ENCODE measurements at regions not wholly inside any gene's neighbourhood (a gene's known extent, or its start where the extent isn't known, plus 50 kb on each side); places are given as distances from the start of the nearest gene placed in this dataset.

DNA sequence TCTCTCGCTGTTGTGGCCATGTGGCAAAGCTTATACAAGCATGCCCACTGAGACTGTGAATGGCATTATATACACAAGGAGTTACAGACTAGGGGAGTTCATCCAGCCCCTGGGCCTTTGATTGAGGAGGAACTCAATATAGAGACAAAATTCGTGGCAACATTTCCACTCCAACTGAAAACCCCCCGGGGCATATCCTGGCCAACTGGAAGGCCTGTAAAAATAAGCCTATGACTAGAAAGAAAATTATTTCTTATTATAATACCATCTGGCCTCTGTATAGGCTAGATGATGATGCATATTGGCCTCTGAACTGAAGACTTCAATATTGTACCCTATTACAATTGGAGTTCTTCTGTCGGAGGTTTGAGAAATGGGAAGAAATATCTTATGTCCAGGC is 175.5 kb upstream of the GJE1 start:
- H3K4me1 ChIP-seq = no peaks in the 10 kb centered on the region
- no peak for DNase-seq
- H3K4me3 ChIP-seq = no peak overlapping the region
- TF ChIP-seq, protein P1, sequence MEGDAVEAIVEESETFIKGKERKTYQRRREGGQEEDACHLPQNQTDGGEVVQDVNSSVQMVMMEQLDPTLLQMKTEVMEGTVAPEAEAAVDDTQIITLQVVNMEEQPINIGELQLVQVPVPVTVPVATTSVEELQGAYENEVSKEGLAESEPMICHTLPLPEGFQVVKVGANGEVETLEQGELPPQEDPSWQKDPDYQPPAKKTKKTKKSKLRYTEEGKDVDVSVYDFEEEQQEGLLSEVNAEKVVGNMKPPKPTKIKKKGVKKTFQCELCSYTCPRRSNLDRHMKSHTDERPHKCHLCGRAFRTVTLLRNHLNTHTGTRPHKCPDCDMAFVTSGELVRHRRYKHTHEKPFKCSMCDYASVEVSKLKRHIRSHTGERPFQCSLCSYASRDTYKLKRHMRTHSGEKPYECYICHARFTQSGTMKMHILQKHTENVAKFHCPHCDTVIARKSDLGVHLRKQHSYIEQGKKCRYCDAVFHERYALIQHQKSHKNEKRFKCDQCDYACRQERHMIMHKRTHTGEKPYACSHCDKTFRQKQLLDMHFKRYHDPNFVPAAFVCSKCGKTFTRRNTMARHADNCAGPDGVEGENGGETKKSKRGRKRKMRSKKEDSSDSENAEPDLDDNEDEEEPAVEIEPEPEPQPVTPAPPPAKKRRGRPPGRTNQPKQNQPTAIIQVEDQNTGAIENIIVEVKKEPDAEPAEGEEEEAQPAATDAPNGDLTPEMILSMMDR (IDR thresholded peaks at IDR 0.05) = no peak
- TF ChIP-seq POLR2A (IDR thresholded peaks at IDR 0.05) = no peak
- H3K27me3 ChIP-seq = no peaks in the 10 kb centered on the region
- H3K36me3 ChIP-seq = no peaks in the 10 kb centered on the region
- no peak overlapping the region for H3K27ac ChIP-seq
- H3K9me3 ChIP-seq = no peaks in the 10 kb centered on the region

DNA sequence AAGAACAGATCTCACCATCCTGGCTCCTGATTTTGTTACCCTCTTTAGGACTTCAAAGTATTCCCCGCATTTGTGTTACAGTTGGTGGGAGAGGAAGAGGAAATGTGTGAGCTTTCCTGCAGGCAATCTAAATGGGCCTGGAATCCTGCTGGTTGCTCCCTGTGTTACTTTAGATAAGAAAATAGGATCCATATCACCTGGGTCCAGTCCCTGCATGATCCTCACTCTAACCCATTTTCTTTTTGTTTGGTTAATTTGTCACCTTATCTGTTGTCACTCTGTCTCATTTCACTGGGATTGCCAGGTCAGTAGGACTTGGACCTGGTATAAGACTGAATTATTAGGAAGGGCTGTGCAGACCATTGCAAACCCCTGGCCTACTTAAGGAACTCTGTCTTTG is 175.9 kb upstream of the GJE1 start:
- Histone ChIP-seq H3K27me3 (no peaks in the 10 kb centered on the region), H3K9me3 (no peaks in the 10 kb centered on the region), H3K27ac (no peak overlapping the region), H3K4me1 (no peaks in the 10 kb centered on the region), H3K4me3 (no peak overlapping the region), H3K36me3 (no peaks in the 10 kb centered on the region)
- TF ChIP-seq POLR2A (IDR thresholded peaks at IDR 0.05) = no peak
- TF ChIP-seq, protein P1 (IDR thresholded peaks at IDR 0.05) = no peak
- no peak for DNase-seq

DNA sequence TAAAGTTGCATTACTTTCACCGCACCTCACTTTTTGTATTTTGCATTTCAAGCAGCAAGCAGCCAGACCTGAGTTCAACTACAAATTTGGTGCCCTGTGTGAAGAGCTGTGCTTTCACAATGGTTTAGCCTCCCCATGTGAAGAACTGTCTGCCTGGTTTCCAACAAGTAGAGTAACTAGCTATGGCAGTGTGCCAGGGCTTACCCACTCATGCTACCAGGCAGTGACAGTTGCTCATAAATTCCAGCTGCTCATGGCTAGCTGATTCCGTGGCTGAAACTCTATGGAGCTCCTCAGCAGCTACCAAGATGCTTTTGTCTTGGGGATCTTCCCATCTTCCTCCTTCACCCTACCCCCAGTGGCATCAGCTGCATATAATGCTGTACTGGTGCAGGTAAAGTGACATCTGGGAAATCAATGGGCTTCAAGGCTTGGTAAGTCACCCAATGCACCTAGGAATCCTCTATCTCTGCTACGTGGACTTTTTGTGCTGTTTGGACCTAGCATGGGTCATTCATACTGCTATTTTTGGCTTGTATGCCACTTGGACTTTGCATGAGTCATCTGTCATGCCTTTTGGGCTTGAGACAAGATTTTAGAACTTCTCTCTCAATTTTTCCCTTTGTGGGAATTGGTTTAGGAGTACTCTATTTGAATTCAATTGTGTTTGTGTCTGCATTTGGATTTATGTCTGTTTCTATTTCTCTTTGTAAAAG is 176.5 kb upstream of the GJE1 start:
- H3K4me3 ChIP-seq = no peak overlapping the region
- H3K36me3 ChIP-seq = no peaks in the 10 kb centered on the region
- H3K27me3 ChIP-seq = no peaks in the 10 kb centered on the region
- no peak for DNase-seq
- no peaks in the 10 kb centered on the region for H3K4me1 ChIP-seq
- H3K27ac ChIP-seq = no peak overlapping the region
- H3K9me3 ChIP-seq = no peaks in the 10 kb centered on the region
- TF ChIP-seq, protein P1 (IDR thresholded peaks at IDR 0.05) = no peak
- no peak for TF ChIP-seq POLR2A (IDR thresholded peaks at IDR 0.05)

DNA sequence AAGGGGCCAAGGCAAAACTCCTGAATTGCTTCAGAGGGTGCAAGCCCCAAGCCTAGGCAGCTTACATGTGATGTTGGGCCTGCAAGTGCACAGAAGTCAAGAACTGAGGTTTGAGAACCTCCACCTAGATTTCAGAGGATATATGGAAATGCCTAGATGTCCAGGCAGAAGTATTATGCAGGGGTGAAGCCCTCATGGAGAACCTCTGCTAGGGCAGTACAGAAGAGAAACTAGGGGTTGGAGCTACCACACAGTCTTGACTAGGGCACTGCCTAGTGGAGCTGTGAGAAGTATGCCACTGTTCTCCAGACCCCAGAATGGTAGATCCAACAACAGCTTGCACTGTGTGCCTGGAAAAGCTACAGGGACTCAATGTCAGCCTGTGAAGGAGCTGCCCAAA is 179.7 kb upstream of the GJE1 start:
- no peak overlapping the region for H3K27ac ChIP-seq
- H3K4me1 ChIP-seq = no peaks in the 10 kb centered on the region
- no peaks in the 10 kb centered on the region for H3K27me3 ChIP-seq
- H3K9me3 ChIP-seq = no peaks in the 10 kb centered on the region
- no peaks in the 10 kb centered on the region for H3K36me3 ChIP-seq
- TF ChIP-seq, protein P1 (IDR thresholded peaks at IDR 0.05) = no peak
- TF ChIP-seq POLR2A (IDR thresholded peaks at IDR 0.05) = no peak
- no peak for DNase-seq
- H3K4me3 ChIP-seq = no peak overlapping the region

DNA sequence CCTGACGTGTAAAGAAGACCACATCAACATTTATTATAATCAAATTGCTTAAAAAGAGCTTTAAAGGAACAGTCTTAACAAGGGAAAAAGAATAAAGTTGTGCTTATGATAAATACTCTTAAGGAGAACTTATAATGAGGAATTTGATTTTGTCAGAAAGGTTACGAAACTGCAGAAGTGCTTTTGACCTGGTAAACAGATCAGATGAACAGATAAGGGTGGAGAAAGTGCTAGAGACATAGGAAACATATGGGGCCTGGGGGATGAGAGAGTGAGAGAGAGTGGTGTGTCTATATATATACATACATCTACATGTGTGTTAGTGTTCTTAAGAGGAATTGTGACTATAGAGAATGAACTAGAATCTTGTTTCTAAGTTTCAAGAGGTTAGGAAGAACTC is 186.2 kb upstream of the GJE1 start:
- DNase-seq = no peak
- H3K4me3 ChIP-seq = no peak overlapping the region
- H3K4me1 ChIP-seq = no peaks in the 10 kb centered on the region
- no peak for TF ChIP-seq POLR2A (IDR thresholded peaks at IDR 0.05)
- TF ChIP-seq, protein P1 (IDR thresholded peaks at IDR 0.05) = no peak
- no peaks in the 10 kb centered on the region for H3K27me3 ChIP-seq
- no peaks in the 10 kb centered on the region for H3K36me3 ChIP-seq
- H3K27ac ChIP-seq = no peak overlapping the region
- no peaks in the 10 kb centered on the region for H3K9me3 ChIP-seq

DNA sequence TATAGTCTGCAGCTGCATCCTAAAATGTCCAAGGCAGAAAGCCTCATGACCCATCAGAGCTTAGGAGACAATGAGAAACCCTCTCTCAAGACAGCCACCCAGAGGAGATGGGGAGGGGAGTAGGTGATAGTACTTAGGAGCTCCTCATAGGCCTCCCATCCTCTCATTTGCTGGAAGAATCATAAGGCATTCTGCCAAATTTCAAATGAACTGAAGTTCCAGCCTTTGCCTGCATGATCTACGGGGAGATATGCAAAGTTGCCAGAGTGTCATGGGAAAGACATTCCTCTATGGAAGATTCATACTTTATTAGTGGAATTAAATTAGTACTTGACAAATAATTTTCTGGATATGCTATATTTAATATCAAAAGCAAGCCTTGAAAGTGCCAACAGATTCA is 194.1 kb upstream of the GJE1 start:
- H3K27ac ChIP-seq = no peak overlapping the region
- TF ChIP-seq POLR2A (IDR thresholded peaks at IDR 0.05) = no peak
- TF ChIP-seq, protein P1 (IDR thresholded peaks at IDR 0.05) = no peak
- no peak for DNase-seq
- H3K9me3 ChIP-seq = no peaks in the 10 kb centered on the region
- no peaks in the 10 kb centered on the region for H3K36me3 ChIP-seq
- no peak overlapping the region for H3K4me3 ChIP-seq
- H3K4me1 ChIP-seq = no peaks in the 10 kb centered on the region
- no peaks in the 10 kb centered on the region for H3K27me3 ChIP-seq

All from Peyer's patch (tissue), 4 donors.